Left lobe of liver (tissue), 2 donors: ENCODE measurements at regions not wholly inside any gene's neighbourhood (a gene's known extent, or its start where the extent isn't known, plus 50 kb on each side); places are given as distances from the start of the nearest gene placed in this dataset.

Source experiments
- ATAC-seq: fragments of 200-7000 bp; cut with Tn5 transposase; one replicate; pipeline ENCODE4 v1.9.1; 2020; ENCODE audit warnings: mild to moderate bottlenecking, moderate library complexity
- DNase-seq: peaks from one replicate; pipeline ENCODE4 v3.0.0-alpha.2; 2020; ENCODE audit warnings: low spot score
- donor health status: DM: no; HTN: no; CAD: no; lungs with moderate emphysema.
- donor health status: DM: no; HTN: yes; CAD: no.

DNA sequence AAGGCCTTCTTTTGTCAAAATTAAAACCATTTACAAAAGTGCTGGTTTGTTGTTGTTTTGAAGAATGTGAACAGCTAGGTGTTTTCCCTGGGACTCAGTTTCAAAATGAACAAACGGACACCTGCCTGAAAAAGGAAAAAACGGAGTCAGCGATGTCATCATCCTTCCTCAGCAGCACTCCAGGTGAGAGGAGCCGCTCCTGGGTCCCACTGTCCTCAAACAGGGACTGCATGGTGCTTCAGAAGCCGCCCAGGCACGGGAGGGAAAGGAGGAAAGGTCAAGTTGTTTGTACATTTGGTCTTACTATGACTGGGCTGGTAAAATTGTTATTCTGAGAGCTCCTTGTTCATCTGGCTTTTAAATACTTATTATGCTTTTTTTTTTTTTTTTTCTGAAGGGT is 69.0 kb upstream of the ZSWIM6 start:
- no peak for DNase-seq
- no peak for ATAC-seq

DNA sequence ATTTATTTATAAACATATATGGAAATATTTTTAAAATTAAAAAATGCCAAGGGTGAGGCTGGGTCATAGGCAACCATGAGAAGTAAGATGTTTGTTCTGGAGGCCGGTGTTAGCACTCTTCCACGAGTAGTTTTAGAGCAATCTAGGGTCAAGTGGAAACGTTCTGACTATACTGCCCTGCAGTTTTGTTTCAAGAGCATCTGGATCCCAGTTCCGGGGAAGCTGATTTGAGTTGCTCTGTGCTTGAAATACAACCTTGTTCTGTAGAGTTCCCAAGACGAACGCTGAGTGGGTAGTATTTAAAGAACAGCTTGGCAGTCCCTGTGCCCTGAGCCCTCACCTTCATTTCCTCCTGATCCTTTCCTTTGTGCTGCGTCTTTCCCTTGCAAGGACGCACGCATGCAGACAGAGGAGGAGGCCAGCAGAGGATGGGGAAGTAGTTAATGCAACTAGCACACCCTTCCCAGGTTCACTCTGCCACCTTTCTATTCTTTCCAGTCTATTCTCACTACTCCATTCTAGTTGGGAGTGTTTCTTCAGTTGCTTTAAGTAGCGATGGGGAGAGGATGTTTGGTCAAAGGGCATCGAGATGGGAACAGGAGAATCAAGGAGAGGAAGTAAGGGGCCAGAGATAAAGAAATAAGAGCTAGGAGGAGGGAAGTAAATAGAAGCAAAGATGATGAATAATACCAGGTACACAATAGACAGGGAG is 68.3 kb upstream of the ZSWIM6 start:
- DNase-seq, result no peak
- ATAC-seq, result no peak

DNA sequence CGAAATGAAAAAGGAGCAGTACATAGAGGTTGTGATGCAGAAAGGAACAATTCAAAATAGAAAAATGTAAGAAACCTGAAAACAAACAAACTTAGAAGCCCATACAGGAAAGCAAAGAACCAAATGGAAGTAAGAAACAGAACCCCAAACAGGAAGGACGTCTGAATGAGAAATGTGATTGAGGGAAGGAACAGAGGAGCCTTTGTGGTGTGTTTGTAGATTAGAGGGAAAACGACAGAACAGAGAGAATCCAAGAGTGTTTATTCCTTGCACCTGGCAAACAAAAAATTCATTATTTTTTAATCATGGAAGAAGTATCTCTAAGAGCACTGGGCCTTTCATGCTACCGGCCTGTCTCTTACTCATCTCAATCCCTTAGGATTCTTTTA is 67.8 kb upstream of the ZSWIM6 start:
- DNase-seq, result no peak
- ATAC-seq, result no peak

DNA sequence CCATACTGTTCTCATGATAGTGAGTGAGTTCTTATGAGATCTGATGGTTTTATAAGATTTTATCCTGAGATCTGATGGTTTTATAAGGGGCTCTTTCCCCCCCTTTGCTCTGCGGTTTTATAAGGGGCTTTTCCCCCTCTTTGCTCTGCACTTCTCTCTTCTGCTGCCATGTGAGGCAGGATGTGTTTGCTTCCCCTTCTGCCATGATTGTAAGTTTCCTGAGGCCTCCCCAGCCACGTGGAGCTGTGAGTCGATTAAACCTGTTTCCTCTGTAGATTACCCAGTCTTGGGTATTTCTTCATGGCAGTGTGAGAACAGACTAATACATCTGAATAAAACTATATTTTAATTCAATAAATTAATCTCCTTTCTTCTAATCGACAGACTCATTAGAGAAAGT is 64.9 kb upstream of the ZSWIM6 start:
- ATAC-seq, result no peak
- no peak for DNase-seq

DNA sequence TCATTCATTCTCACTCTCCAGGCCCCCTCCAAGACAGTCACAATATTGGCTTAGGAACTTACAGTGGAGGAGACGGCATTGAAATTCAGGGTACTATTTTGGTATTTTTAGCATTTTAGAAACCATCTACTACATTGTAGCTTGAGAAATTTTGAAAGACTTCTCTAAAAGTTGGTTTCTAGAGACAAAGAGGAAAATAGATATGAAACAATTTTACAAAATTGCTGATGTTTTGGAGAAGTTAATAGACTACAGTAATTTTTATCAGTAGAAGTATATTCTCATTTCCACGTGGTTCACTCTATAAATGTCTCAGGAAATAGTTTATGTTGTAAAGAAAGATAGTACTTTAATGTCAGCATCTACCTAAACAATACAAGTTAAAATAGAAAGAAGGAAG is 63.2 kb upstream of the ZSWIM6 start:
- DNase-seq (no peak), ATAC-seq (no peak)

DNA sequence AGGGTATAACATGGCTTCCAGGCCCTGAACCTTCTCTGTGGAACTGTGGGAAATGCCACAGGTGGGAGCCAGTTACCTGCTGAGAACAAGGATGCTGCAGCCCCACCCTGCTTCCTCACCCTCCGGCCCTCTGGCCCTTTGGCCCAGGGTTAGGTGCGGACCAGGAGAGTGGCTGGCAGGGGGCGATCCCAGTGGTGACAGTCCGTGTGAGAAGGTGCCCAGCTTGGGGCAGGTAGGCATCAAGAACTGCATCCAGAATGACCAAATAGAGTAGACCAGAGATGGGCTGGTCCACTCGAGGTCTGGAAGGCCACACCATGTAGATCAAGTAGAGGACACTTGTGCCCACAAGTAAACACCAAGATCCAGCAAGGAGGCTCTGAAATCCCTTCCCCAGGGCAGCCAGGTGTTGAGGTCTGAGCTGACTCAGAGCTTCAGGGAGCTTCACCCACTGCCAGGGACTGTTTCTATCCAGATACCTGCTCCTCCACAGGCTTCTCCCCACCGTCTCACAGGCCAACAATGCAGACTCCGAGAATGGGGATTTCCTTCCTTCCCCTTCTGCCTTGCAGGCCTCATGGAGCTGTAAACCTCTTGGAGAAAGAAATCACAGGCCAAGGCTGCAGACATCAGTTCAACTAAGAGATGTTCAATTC is 61.4 kb upstream of the ZSWIM6 start:
- ATAC-seq (no peak), DNase-seq (no peak)

DNA sequence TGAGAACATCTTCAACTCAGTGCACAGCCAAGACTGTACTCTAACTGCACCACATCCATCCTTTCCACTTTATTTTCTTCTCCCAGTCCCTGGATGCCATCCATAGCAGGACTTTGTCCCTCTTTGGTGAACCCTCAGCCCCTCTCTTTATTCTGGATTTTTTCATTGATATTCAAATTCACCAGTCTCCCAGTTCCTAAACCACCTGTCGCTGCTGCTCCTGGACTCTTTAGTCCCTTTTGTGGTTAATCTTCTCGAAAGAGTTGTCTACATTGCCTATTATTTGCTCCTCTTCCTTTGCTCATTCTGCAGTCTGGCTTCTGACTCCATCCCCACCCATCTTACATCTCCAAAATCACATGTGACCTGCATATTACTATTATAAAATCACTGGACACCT is 59.4 kb upstream of the ZSWIM6 start:
- no peak for DNase-seq
- no peak for ATAC-seq

DNA sequence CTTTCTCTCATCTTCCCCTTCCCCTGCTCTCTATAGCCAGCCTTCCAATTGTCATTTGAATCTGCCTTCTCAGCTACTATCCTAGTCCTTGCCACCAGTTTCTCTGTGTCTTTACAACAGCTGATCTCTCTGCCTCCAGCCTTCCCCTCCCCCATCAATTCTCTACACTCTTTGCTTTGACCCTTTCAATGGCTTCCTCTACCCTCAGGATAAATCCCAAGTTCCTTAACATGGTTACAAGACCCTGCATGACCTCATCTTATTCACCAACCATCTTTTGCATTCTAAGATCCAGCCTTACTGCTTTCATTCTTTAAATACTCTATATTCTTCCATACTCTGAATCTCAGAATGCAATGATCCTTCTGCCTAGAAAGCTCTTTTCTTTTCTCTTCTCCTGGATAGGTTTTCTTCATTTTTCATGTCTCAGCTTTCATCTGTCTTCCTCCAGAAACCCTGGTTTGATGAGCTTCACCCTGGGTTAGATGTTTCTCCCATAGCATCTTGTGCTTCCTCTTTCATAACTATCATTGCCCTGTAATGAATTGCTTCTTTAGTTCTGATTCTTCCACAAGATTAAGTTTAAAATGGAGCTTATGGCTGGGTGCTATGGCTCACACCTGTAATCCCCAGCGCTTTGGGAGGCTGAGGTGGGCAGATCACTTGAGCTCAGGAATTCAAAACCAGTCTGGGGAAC is 58.6 kb upstream of the ZSWIM6 start:
- DNase-seq, result no peak
- no peak for ATAC-seq

DNA sequence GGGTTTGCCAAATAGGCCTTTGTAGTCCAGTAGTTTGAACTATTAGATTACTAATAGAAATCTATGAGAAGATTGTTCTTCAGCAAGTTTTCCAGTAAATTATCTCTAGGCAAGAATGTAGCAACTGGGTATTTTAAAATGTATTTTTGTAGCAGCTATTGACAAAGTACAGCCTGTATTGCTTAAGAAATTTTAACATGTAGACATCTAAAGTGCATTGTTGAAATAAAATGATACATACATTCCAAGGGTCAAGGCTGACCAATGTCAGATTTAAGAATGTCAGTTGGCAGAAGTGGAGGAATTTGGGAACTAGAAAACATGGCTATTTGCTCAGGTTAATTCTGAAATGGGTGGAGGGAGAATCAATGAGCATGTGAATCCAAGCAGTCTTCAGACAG is 57.5 kb upstream of the ZSWIM6 start:
- ATAC-seq (no peak), DNase-seq (no peak)

DNA sequence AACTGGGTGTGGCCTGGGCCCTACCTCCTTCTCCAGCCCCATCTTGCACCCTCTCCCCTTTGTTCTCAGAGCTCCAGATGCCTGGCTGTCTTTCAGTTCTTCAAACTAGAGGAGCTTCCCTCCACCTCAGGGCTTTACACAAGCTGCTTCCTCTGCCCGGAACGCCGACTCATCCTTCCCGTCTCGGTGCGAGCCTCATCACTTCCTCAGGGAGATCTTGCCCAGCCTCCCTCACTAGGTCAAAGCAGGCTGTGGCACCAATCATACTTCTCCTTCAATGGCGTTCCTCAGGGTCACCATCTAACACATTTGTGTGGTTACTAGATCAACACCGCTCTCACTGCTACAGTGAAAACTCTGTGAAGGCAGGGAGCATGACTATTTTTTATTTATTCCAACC is 56.2 kb upstream of the ZSWIM6 start:
- DNase-seq (peak; percentile 67), ATAC-seq (peak; percentile 71)

DNA sequence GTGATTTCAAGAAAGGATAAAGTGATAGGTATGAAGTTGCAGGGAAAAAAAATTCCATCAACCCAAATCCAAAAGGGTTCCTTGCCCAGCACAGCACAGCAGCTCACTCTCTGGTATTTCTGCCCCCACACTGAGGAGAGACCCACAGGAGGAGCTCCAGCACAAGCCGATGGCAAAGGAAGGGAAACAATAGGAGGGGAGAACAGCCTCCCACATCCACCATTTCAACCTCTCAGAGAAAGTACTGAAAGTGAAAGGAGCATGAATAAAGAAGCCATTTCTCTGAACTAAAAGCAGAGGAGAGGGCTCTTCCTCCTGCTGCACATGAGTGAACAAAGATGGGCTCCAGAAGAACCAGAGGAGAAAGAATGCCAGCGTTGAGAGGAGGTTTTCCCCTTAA is 54.9 kb upstream of the ZSWIM6 start:
- DNase-seq (no peak), ATAC-seq (peak; percentile 61)

DNA sequence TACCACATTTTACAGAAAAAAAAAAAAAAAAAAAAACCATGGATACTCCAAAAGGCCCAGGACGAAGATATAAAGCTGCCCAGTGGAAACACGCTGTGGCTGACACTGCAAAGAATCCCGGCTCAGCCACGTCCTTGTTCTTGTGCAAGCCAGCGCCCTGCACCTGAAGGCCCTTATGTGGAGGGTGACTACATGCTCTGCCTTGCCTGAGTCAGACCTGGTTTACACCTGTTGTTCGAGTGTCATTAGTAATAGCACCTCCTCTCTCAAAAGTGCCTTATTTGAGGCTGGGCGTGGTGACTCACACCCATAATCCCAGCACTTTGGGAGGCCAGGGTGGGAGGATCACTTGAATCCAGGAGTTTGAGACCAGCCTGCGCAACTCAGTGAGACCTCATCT is 54.3 kb upstream of the ZSWIM6 start:
- no peak for DNase-seq

DNA sequence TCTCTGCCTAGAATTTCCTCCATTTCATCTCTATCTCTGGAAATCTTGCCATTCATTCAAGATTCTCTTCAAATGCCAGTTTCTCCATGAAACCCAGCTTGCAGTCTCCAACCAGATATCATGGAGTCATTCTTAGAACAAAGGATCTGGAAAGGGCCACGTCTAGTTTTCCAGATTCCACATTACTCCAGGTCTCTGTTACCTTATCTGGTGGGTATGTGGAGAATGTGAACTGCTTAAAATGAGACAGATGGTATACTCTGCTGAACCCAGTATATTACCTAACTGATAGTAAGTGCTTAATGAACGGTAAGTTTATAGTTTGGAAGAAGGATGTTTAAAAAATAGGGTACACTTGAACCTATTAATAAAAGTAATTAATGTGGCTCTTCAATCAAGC is 52.3 kb upstream of the ZSWIM6 start:
- ATAC-seq (no peak), DNase-seq (no peak)

More for the DNA sequence above, 54.3 kb upstream of the ZSWIM6 start:
- ATAC-seq, result no peak

DNA sequence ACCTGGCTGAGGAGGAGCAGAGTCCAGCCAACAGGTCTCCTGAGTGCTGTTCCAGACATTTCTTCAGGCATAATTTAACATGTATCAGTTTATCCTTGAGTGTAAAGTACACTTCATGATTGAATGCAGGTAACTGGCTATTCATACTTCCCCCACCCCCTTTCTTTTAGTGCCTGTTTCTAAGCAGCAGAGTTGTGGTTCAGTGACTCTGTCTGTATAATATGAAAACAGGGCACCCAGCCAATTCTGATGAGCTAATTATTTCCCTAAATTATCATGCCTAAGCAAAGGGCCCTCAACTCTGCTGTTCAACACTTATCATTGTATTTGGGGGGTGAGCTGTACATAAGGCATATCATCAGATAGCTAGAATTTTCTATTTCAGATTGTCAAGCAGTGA is 51.9 kb upstream of the ZSWIM6 start:
- no peak for ATAC-seq
- no peak for DNase-seq

DNA sequence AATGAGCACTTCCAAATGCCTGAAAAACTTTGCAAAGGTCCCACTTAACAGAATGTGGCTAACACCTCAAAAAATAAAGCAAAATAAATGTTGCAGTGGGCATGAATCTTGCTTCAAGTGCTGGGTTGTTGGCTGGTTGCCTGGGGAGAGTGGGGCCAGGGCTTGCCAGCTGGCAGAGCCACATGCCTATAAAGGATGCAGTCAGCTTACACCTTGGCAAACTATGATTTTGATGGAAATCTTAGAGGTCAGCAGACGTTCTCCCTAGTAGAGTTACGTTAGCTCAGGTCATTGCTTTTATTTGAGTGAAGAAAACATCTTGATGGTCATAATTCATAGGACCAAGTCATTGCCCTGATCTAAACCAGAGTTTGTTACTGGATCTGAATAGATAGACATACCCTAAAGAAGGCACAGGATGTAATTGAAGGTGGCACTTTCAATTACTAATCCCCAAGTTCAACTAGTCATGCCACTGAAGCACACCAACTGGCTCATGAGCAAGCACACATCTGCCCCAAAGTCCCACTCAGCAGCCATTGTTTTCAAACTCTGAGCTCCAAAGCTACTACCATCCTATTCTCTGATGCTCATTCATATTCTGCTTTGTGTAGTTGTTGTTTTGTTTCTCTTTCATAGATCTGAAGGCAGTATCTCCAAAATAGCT is 51.2 kb upstream of the ZSWIM6 start:
- ATAC-seq (peak; percentile 32), DNase-seq (no peak)

DNA sequence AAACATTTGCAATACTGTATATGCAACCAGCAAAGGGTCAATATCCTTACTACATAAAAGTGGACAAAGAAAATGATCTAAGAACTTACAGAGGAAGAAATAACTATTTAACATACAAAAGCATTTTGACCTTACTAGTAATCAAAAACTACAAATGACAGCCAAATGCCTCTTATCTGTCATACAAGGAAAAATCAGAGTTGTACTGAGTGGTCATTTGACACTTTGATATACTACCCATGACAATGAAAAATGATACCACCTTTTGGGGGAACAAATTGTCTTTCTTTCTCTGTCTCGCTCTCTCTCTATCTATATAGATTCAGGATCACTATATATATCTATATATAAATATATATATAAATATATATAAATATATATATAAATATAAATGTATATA is 50.4 kb upstream of the ZSWIM6 start:
- no peak for ATAC-seq
- no peak for DNase-seq
